H9 (cell line): ENCODE measurements at regions not wholly inside any gene's neighbourhood (a gene's known extent, or its start where the extent isn't known, plus 50 kb on each side); places are given as distances from the start of the nearest gene placed in this dataset.

Experiments
- DNase-seq: peaks from one replicate; pipeline ENCODE4 v3.0.0-alpha.2; 2017
- H2AFZ ChIP-seq: one replicate; pipeline ENCODE4 v1.6.1; 2013; ENCODE audit warnings: mild to moderate bottlenecking, low read length, control low read depth, moderate library complexity
- H2AK5ac ChIP-seq: 2 replicates; pipeline ENCODE4 v1.6.1; 2013; ENCODE audit warnings: low read length, control low read depth, mixed read lengths; ENCODE audit not compliant: insufficient read length
- H2BK120ac ChIP-seq: one replicate; pipeline ENCODE4 v1.6.1; 2013; ENCODE audit warnings: low read depth, mild to moderate bottlenecking, low read length, control low read depth, inconsistent platforms; ENCODE audit not compliant: poor library complexity, severe bottlenecking
- H2BK12ac ChIP-seq: 2 replicates; pipeline ENCODE4 v1.6.1; 2013; ENCODE audit warnings: low read length, control low read depth, mixed read lengths, low read depth; ENCODE audit not compliant: insufficient read length
- H2BK15ac ChIP-seq: 2 replicates; pipeline ENCODE4 v1.6.1; 2013; ENCODE audit warnings: low read depth, low read length, control low read depth
- H2BK20ac ChIP-seq: one replicate; pipeline ENCODE4 v1.6.1; 2013; ENCODE audit warnings: low read depth, mild to moderate bottlenecking, low read length, control low read depth, inconsistent platforms; ENCODE audit not compliant: poor library complexity, severe bottlenecking
- H2BK5ac ChIP-seq: 2 replicates; pipeline ENCODE4 v1.6.1; 2013; ENCODE audit warnings: low read length, control low read depth, mixed read lengths; ENCODE audit not compliant: insufficient read length
- H3K14ac ChIP-seq: 2 replicates; pipeline ENCODE4 v1.6.1; 2013; ENCODE audit warnings: low read length, control low read depth; ENCODE audit not compliant: insufficient read depth
- H3K18ac ChIP-seq: 2 replicates; pipeline ENCODE4 v1.6.1; 2013; ENCODE audit warnings: low read depth, mild to moderate bottlenecking, mixed read lengths, low read length, control low read depth; ENCODE audit not compliant: insufficient read length
- H3K23ac ChIP-seq: 2 replicates; pipeline ENCODE4 v1.6.1; 2013; ENCODE audit warnings: low read length, control low read depth, mixed read lengths, low read depth; ENCODE audit not compliant: insufficient read length
- H3K23me2 ChIP-seq: 2 replicates; pipeline ENCODE4 v1.6.1; 2013; ENCODE audit warnings: low read depth, mild to moderate bottlenecking, mixed read lengths, low read length, control low read depth; ENCODE audit not compliant: insufficient read length, poor library complexity, severe bottlenecking
- H3K27ac ChIP-seq: 2 replicates; pipeline ENCODE4 v1.5.1; 2013; ENCODE audit warnings: low read length, control low read depth, mixed read lengths, low read depth; ENCODE audit not compliant: insufficient read length
- H3K27me3 ChIP-seq: 2 replicates; pipeline ENCODE4 v1.6.1; 2013; ENCODE audit warnings: low read length, control low read depth, inconsistent platforms; ENCODE audit not compliant: insufficient read depth
- H3K4ac ChIP-seq: 2 replicates; pipeline ENCODE4 v1.6.1; 2013; ENCODE audit warnings: low read depth, mild to moderate bottlenecking, control low read depth, inconsistent platforms, low read length, moderate library complexity
- H3K4me1 ChIP-seq: 2 replicates; pipeline ENCODE4 v1.6.1; 2013; ENCODE audit warnings: low read length, control low read depth, inconsistent platforms; ENCODE audit not compliant: insufficient read depth
- H3K4me2 ChIP-seq: 2 replicates; pipeline ENCODE4 v1.6.1; 2013; ENCODE audit warnings: low read length, control low read depth, mixed read lengths; ENCODE audit not compliant: insufficient read length, insufficient read depth
- H3K56ac ChIP-seq: 2 replicates; pipeline ENCODE4 v1.6.1; 2013; ENCODE audit warnings: low read depth, mild to moderate bottlenecking, mixed read lengths, low read length, control low read depth; ENCODE audit not compliant: insufficient read length
- H3K79me1 ChIP-seq: 2 replicates; pipeline ENCODE4 v1.6.1; 2013; ENCODE audit warnings: low read depth, mild to moderate bottlenecking, moderate library complexity, low read length, control low read depth, inconsistent platforms; ENCODE audit not compliant: insufficient read depth, poor library complexity, severe bottlenecking
- H3K79me2 ChIP-seq: 2 replicates; pipeline ENCODE4 v1.6.1; 2013; ENCODE audit warnings: low read length, control low read depth, inconsistent platforms; ENCODE audit not compliant: insufficient read depth
- H3K9ac ChIP-seq: 2 replicates; pipeline ENCODE4 v1.6.1; 2013; ENCODE audit warnings: low read length, control low read depth, mixed read lengths; ENCODE audit not compliant: insufficient read length; ENCODE audit errors: extremely low read depth
- H3K9me3 ChIP-seq: one replicate; pipeline ENCODE4 v1.6.1; 2013; ENCODE audit warnings: low read depth, low read length, inconsistent platforms; ENCODE audit not compliant: control insufficient read depth
- H3T11ph ChIP-seq: one replicate; pipeline ENCODE4 v1.6.1; 2013; ENCODE audit warnings: mild to moderate bottlenecking, low read length, control low read depth, inconsistent platforms
- H4K20me1 ChIP-seq: one replicate; pipeline ENCODE4 v1.6.1; 2013; ENCODE audit not compliant: control insufficient read depth, insufficient read length, insufficient read depth
- H4K5ac ChIP-seq: 2 replicates; pipeline ENCODE4 v1.6.1; 2013; ENCODE audit warnings: low read depth, mild to moderate bottlenecking, mixed read lengths, low read length, control low read depth; ENCODE audit not compliant: insufficient read length
- H4K8ac ChIP-seq: replicated peaks from 2 replicates; pipeline ENCODE4 v1.6.1; 2013; ENCODE audit warnings: low read length, control low read depth, mixed read lengths, low read depth; ENCODE audit not compliant: insufficient read length
- H4K91ac ChIP-seq: 2 replicates; pipeline ENCODE4 v1.6.1; 2013; ENCODE audit warnings: low read depth, mild to moderate bottlenecking, moderate library complexity, mixed read lengths, low read length, control low read depth; ENCODE audit not compliant: insufficient read length
- H3K27ac Mint-ChIP-seq, 3 experiments: 2 replicates in 2 of 3; 3 replicates in 1 of 3; pipeline ENCODE4 v1.8.0; 2020 to 2021; ENCODE audit warnings: mixed read lengths in 3 of 3, mild to moderate bottlenecking in 1 of 3, moderate library complexity in 1 of 3
- H3K27me3 Mint-ChIP-seq: 2 replicates; pipeline ENCODE4 v1.8.0; 2021; ENCODE audit warnings: low read depth, mild to moderate bottlenecking, moderate library complexity, mixed read lengths
- H3K36me3 Mint-ChIP-seq, 3 experiments: 2 replicates in 2 of 3; 3 replicates in 1 of 3; pipeline ENCODE4 v1.8.0; 2020 to 2021; ENCODE audit warnings: low read depth in 3 of 3, mixed read lengths in 3 of 3; ENCODE audit not compliant: insufficient read depth in 1 of 3
- H3K4me1 Mint-ChIP-seq, 2 experiments: 2 replicates each; pipeline ENCODE4 v1.8.0; 2020; ENCODE audit warnings: mixed read lengths in 2 of 2
- H3K4me3 Mint-ChIP-seq, 2 experiments: 2 replicates in 1 of 2; 3 replicates in 1 of 2; pipeline ENCODE4 v1.8.0; 2020 to 2021; ENCODE audit warnings: mild to moderate bottlenecking in 2 of 2, mixed read lengths in 2 of 2, moderate library complexity in 1 of 2
- H3K9me3 Mint-ChIP-seq, 2 experiments: 2 replicates in 1 of 2; 3 replicates in 1 of 2; pipeline ENCODE4 v1.8.0; 2020; ENCODE audit warnings: mild to moderate bottlenecking in 2 of 2, mixed read lengths in 2 of 2, moderate library complexity in 1 of 2
- TF ChIP-seq, protein P1 (sequence below): fragments of 200-600 bp; sonication (generic); conservative IDR thresholded peaks from 3 replicates; pipeline ENCODE4 v1.8.0; 2021; ENCODE audit warnings: antibody characterized with exemption, mild to moderate bottlenecking

DNA sequence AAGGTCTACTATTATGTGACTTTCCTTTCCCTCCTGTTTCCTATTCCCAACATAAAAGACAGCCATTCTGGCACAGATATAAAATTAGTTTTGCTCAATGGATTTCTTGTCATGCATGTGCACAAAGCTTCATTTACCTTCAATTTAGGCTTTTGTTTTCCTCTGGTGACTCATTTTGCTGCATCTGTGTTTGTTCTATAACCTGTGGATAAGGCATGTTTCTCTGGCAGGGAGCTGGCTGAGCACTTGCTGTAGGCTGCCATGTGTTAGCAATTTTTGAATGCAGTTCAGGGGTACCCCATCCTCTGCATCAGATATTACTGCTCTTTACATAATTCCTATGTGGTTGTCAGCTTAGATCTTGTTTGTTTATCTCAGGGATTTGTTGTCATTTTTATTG lies 202.8 kb upstream of the GRID2 start:
- no peak overlapping the region for H2BK120ac ChIP-seq
- no peak overlapping the region for H2AFZ ChIP-seq
- H3K4me1 Mint-ChIP-seq: peaks cover 0 to 5% of the 10 kb centered on the region in 2 experiments; a peak in 1 of 4 replicates
- H2BK15ac ChIP-seq: no peak overlapping the region
- H3K4me2 ChIP-seq: no peak overlapping the region
- no peaks in the 10 kb centered on the region for H3K36me3 Mint-ChIP-seq
- no peak overlapping the region for H3K14ac ChIP-seq
- H4K91ac ChIP-seq: no peak overlapping the region
- no peaks in the 10 kb centered on the region for H4K20me1 ChIP-seq
- H3K79me2 ChIP-seq: no peaks in the 10 kb centered on the region
- TF ChIP-seq, protein P1, sequence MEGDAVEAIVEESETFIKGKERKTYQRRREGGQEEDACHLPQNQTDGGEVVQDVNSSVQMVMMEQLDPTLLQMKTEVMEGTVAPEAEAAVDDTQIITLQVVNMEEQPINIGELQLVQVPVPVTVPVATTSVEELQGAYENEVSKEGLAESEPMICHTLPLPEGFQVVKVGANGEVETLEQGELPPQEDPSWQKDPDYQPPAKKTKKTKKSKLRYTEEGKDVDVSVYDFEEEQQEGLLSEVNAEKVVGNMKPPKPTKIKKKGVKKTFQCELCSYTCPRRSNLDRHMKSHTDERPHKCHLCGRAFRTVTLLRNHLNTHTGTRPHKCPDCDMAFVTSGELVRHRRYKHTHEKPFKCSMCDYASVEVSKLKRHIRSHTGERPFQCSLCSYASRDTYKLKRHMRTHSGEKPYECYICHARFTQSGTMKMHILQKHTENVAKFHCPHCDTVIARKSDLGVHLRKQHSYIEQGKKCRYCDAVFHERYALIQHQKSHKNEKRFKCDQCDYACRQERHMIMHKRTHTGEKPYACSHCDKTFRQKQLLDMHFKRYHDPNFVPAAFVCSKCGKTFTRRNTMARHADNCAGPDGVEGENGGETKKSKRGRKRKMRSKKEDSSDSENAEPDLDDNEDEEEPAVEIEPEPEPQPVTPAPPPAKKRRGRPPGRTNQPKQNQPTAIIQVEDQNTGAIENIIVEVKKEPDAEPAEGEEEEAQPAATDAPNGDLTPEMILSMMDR: no peak
- no peaks in the 10 kb centered on the region for H3K4me1 ChIP-seq
- H3K79me1 ChIP-seq: no peaks in the 10 kb centered on the region
- no peak overlapping the region for H2BK20ac ChIP-seq
- H3K9me3 ChIP-seq: no peaks in the 10 kb centered on the region
- no peaks in the 10 kb centered on the region for H3K27me3 ChIP-seq
- no peak overlapping the region for H3K9ac ChIP-seq
- no peak for DNase-seq
- no peak overlapping the region for H4K8ac ChIP-seq
- H3K9me3 Mint-ChIP-seq: no peaks in the 10 kb centered on the region
- no peak overlapping the region for H3K18ac ChIP-seq
- H2BK12ac ChIP-seq: no peak overlapping the region
- no peak overlapping the region for H2BK5ac ChIP-seq
- H3K27me3 Mint-ChIP-seq: no peaks in the 10 kb centered on the region
- no peak overlapping the region for H3K23ac ChIP-seq
- H3K23me2 ChIP-seq: no peaks in the 10 kb centered on the region
- H3K56ac ChIP-seq: no peak overlapping the region
- no peak overlapping the region for H3K27ac ChIP-seq
- H3K27ac Mint-ChIP-seq: peak overlapping the region in 1 of 3 experiments; percentile 2; a peak in 2 of 7 replicates
- H3T11ph ChIP-seq: no peak overlapping the region
- no peak overlapping the region for H3K4me3 Mint-ChIP-seq
- no peak overlapping the region for H2AK5ac ChIP-seq
- H3K4ac ChIP-seq: no peak overlapping the region
- no peak overlapping the region for H4K5ac ChIP-seq
